GM18861 (cell line): ENCODE measurements at regions not wholly inside any gene's neighbourhood (a gene's known extent, or its start where the extent isn't known, plus 50 kb on each side); places are given as distances from the start of the nearest gene placed in this dataset.
"Not testable (repeated sequence)": the region's sequence is repeated elsewhere in the genome, so short reads cannot be mapped to it uniquely, and the experiment has no call there.

ENCODE experiments used
- ATAC-seq: cut with Tn5 transposase; IDR thresholded peaks from one replicate; pipeline ENCODE4 v1.9.1; 2021; ENCODE audit not compliant: unreplicated experiment

DNA sequence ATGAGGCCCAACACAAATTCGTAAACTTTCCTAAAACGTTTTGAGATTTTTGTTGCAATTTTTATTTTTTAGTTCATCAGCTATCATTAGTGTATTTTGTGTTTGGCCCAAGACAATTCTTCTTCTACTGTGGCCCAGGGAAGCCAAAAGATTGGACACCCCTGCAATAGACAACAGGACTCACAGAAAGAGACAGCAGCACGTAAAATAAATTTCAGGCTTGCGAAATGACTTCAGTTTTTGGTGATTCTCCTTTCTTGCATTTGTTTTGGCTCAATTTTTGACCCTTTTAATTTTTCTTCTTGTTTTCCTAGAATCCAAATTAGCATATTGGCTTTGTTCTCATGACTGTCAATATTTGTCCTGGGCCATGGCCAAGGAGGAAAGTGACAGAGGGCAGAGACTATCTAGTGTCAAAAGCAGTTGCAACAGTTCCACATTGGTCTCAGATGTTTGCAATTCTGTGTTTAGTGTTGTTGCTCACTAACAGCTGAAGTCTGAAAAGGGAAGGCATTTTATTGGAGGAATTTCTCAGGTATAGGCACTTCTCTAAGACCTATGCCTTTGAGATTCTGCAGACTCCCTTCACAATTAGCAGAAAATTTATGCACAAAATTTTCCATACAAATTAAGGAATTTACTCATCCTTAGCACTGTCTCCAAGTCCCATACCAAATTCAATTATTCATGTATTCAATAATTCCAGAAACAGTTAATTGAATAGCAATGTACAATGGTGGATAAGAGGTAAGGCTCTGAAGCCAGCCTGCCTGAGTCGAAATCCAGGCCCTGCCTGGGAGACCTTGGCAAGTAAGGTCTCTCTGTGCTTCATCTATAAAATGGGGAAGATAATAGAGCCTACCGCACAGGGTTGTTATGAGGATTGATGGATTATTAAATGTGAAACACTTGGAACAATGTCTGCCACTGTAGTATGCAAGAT is 160.9 kb upstream of the IVNS1ABP start:
- ATAC-seq = no peak

DNA sequence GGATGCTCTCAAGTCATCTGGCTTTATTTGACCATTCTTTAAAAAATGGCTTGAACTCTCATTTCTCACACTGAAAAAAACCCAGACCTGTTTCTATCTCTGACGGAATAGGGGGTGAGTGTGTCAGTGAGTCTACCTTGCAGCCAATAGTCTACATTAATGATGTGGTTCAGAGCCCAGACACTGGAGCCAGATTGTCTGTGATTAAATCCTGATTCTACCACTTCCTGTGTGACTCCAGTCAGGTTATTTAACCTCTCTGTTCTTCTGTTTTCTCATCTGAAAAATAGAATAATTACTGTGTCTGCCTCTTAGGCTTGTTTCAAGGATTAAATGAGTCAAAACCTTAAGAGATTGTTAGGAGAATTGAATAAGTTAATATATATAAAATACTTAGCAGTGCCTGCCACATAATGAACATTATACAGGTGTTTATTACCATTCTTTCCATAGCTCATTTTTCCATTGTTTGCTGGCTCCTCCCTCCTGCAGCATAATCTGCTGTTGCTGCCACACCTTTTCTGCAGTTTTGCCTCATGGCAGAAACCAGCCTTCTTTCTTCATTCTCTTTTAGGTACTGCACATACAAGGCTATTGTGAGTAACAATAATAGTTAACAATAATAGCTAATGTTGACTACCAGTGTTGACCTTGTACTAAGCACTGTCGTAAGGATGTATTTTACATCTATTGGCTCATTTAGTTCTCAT is 157.6 kb upstream of the IVNS1ABP start:
- no peak for ATAC-seq

DNA sequence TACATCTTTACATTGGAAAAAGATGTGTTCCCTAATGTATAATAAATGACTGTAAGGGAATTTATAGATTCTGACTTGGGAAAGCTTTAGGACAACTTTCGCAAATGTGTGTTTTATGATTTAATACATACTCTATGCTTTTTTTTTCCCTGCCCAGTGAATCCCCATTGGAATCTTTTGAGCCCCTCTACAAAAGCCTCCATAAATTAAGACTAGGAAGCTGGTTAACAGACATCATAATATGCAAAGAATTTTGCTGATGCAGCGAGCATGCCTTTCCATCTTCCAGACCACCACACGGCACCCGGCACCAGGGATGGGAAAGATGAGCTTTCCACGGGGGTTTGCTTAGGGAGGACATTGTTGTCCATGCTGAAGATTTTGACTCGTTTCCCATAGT is 156.1 kb upstream of the IVNS1ABP start:
- ATAC-seq = no peak

DNA sequence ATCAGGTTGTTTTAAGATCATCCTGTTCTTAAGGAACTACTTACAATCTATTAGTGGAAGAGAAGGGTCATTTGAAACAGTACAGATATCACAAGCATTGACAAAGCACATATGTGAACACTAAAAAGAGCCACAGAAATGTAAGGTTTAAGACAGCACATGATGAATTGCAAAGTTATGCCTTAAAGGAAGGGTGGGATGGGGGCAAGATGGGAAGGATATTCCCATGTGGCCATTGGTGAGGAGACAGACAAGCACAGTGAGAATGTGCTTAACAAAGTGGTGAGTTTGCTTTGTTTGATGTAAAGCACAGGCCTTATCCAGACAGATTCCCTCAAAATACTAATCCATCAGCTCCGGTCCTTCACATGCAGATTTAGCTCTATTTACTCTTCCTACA is 151.6 kb upstream of the IVNS1ABP start:
- ATAC-seq = no peak

DNA sequence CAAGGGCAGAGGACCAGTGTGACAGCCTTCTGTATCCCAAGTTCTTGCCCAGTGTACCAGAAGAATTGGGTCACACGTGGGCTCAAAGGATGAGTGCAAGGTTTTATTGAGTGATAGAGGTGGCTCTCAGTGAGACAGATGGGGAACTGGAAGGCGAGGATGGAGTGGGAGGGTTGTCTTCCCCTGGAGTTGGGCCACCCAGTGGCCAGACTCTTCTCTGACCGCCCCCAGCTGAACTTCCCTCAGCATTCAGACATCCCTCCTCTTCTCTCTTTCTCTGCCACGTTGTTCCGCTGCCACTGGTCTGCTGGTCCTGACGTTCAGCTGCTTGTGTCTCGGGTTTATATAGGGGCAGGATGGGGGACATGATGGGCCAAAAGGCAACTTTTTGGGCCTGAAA is 150.1 kb upstream of the IVNS1ABP start:
- no peak for ATAC-seq

DNA sequence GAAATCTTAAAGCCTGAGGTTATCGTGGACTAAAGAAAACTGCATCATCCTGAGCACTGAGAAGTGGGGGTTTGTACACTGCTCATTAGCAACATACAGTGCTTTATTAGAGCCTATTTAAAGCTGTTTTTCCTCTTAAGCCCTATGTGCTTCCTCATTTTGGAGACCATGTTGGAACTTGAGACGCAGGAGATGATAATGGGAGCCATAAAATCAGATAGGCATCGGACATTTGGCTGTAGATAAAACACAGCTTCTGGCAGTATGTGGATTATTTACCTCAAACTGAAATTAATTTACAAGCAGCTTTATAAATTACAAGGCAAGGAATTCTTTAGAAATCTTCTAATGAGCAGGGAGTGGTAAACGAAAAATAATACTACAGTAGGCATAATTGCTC is 147.7 kb upstream of the IVNS1ABP start:
- no peak for ATAC-seq

DNA sequence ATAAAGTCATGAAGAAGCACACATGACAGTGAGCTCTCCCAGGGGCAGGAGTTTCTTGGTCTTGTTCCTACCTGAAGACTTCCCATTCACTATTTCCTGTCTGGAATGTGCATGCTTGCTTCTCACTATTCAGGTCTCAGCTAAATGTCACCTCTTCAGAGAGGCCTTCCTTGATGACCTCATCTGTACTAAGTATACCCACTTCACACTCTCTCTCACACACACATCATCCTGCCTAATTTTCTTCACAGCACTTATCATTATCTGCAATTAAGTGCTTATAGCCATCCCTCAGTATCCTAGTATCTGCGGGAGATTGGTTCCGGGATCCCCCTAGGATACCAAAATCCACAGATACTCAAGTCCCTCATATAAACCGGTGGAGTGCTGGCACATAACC is 146.4 kb upstream of the IVNS1ABP start:
- no peak for ATAC-seq

DNA sequence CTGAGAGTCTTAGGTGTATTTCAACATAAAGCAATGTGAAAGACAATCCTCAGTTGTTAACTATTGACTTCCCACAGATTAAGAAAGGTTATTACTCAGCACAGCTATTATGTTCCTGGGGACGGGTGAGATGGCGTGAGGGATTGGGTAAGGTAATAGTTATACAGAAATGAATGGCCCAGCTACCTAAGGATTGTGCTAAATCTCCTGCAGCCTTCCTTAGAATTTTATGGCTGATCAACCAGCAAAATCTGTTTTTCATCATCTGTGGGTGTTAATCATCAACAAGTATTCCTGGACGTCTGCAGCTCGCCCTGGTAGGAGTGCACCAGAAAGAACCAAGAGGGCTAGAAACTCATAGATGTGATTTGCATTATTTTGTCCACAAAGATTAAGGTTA is 146.0 kb upstream of the IVNS1ABP start:
- no peak for ATAC-seq

DNA sequence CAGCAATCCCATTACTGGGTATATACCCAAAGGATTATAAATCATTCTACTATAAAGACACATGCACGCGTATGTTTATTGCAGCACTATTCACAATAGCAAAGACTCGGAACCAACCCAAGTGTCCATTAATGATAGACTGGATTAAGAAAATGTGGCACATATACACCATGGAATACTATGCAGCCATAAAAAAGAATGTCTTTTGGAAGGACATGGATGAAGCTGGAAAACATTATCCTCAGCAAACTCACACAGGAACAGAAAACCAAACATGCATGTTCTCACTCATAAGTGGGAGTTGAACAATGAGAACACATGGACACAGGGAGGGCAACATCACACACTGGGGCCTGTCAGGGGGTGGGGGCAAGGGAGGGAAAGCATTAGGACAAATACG is 143.7 kb upstream of the IVNS1ABP start:
- ATAC-seq = not testable (repeated sequence)

DNA sequence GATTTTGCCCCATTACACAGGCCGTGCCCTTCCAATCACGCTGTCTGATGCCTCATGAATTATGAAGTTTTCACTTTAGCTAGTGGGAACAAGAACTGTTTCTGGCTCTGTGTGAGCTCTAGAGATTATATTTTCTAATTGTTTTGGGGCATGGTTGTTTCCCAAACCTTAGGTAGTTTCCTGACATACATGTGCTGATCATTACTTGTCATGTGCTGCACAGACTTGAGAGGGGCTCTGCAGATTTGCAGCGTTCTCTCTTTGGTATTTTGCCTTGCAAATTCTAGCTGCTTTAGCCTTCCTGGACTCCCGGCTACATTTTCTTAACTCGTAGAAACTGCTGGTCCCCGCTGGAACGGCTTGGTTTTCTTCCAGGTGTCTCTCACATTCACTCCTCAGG is 142.1 kb upstream of the IVNS1ABP start:
- no peak for ATAC-seq

DNA sequence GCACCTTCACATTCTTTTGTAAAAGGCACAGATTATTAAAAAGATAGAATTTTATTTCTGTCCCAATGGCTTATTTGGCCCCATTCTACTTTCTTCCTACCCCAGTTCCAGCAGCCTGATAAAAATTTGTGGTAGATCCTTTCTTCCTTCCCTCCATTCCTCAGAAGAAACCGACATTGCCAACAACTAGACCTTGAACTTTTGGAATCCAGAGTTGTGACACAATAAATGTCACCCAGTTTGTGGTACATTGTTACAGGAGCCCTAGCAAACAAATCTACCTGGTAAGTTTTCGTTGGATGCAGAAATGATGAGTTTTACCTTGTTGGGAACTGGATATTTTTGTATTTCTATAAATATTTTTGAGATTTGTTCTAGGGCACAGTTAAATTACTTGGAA is 141.6 kb upstream of the IVNS1ABP start:
- no peak for ATAC-seq

DNA sequence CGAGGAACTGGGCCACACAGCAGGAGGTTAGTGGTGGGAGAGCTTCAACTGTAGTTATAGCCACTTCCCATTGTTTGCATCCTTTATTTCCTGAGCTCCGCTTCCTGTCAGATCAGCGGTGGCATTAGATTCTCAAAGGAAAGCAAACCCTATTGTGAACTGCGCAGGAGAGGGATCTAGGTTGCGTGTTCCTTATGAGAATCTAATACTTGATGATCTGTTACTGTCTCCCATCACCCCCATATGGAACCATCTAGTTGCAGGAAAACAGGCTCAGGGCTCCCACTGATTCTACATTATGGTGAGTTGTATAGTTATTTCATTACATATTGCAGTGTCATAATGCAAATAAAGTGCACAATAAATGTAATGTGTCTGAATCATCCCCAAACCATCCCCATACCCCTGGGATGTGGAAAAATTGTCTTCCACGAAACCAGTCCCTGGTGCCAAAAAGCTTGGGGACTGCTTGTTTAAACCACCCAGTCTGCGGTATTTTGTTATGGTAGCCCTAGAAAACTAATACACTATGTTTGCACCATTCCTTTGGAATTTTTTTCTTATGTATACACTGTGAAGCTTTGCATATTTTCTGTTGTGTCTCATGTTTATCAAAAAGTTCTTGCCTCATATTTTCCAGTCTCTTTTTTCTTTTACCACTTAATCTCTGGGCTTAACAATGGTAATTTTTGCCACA is 136.6 kb upstream of the IVNS1ABP start:
- ATAC-seq = no peak

DNA sequence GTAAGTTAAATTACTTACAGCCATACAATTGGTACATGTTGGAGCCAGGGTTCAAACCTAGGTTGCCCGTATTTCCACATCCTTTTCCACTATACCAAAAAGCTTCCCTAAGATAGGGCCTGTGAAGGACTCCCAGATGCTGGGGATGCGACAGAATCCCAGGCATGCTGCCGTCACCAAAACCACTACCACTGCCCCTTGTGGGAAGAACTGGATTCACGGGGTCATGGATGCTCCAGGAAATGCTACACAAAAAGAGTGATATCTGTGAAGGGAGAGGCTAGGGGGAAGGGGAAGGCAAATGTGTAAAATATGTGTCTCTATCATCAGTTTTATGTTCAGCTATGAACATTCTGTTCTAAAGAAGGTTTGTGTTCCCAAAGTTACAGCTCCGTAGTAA is 133.9 kb upstream of the IVNS1ABP start:
- ATAC-seq = no peak

DNA sequence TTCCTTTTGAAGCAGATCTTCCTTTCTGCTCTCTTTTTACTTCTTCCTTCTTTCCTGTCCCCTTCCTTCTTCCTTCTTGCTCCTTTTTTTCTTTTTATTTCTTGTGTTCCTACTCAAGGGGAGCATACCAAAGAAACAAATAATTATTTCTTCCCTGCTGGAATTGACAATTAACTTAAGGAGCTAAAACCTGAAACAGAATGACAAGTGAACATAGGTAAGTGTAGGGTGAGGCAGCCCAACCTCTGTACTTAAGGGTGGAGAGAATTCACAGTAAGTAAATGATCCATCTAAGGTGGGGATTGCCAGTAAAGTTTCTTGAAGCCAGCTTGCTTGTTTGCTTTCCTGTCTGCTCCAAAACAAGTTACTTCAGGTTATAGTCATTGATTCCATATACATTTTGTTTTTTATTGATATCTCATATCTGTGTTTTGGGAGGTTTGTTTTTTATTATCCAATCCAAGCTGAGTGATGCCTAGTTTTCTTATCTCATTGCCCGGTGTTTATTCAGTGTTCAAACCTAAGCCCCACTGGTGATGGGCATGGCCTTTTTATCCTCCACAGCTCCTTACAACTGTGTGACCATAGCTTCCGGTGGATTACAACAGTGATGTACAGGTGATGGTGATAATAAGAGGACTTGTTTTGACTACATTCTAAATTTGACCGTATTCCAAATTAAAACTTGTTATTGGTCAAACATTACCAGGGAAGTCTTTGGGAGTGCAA is 133.2 kb upstream of the IVNS1ABP start:
- no peak for ATAC-seq

DNA sequence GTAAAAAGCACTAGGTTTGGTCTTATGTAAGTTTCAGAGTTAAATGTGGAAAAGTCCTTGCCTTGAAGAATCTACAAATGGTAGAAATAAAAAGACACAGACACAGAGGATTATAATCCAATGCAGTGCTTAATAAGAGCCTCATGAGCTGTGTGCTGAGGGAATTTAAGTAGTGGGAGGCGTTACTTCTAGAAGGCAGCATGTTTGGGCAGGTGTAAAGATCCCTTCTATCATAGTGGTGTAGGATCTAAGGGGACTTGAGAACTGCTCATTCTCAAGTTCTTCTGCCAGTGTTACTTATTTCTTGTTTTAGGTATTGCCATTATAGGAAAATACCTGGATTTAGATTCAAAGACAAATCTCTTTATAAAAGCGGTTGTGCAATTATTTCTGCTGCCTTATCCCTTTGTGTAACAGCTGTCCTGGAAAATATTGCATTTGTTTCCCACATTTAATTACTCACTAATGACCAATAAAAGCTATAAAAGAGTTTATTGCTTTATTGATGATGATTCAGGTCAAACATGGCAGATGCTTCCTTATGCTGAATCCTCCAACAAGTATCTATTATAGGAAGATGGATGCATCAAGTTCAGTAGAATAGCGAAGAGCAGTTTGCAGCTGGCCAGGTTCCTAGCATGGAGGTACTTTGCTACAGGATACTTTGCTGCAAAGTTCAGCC is 132.5 kb upstream of the IVNS1ABP start:
- ATAC-seq = no peak

DNA sequence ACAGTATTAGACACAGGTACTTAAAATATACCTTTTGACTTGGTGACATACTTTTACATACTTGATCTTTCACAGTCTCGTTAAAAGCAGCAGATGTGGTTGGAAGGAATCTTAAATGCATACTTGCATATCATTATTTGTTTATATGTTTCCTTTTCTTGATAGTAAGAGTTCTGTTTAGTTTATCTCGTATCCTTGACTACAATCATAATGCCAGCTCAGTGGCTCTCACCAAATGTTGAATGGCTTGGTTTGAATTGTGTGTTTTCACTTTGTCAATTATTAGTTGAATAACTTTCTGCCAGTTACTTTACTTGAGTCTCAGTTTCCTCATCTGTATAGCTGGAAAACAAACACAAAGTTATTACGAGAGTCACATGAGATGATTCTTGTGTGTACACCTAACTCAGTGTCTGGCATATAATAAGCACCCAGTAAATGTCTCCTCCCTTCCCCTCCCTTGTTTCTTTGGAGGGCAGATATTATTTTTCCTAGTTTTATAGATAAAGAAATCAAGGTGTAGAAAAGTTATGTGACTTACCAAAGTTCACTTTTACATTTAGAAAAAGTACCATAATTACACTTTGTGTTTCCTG is 131.6 kb upstream of the IVNS1ABP start:
- no peak for ATAC-seq

DNA sequence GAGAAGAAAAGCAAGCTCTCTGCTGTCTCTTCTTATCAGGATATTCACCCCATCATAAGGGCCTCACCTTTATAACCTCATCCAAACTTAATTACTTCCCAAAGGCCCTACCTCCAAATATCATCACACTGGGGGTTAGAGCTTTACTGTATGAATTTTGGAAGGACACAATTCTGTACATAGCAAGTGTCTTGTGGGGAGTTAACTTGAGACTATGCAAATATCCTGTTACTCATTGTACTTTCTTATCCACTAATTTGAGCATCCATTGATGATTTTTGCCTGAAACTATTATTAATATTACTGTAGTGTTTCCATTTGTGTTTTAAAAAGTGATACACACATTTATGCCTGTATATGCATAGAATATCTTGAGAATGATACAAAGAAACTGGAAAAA is 129.1 kb upstream of the IVNS1ABP start:
- no peak for ATAC-seq

DNA sequence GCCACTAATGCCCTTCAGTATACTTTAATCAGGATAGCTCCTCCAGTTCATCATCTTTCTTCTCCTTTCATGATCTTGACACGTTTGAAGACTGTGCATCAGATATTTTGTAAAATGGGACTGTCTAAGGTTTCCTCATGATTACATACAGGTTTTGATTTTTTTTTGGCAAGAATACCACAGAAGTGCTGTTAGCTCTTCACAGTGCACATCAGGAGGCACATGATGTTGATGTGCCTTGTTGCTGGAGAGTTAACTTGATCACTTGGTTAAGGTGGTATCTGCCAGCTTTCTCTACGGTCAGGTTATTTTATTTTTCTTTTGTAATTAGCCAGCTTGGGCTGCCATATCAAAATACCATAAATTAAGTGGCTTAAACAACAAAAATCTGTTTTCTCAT is 128.6 kb upstream of the IVNS1ABP start:
- no peak for ATAC-seq

DNA sequence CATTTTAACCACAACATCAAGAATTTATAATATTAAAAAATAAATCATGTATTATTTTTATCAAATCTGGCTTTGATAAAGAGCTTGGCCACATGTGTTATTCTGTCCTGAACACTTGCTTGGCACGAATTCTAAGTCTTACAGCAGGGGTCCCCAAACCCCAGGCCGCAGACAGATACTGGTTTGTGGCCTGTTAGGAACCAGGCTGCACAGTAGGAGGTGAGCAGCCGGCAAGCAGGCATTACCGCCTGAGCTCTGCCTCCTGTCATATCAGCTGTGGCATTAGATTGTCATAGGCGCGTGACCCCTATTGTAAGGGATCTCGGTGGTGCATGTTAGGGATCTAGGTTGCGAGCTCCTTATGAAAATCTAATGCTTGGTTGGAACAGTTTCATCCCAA is 127.6 kb upstream of the IVNS1ABP start:
- no peak for ATAC-seq

DNA sequence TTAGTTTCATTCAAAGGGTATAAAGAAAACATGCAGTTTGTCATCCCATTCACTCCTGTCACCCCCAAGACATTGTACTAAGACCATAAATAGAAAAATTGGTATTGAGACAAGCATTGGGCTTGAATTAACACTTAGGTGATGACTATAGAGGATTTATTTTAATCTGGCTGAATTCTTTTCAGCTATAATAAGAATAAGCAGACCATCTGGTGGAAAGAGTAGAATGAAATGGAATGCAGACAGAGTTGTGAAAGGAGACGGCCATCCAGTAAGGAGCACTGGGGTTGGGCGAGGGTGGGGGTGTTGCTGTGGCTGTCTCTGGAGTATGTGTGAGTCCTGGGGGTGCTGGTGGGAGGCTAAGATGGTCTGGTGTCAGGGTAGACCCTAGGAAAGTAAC is 125.0 kb upstream of the IVNS1ABP start:
- no peak for ATAC-seq
